HepG2 (cell line): ENCODE measurements at regions not wholly inside any gene's neighbourhood (a gene's known extent, or its start where the extent isn't known, plus 50 kb on each side); places are given as distances from the start of the nearest gene placed in this dataset.

ENCODE experiments used
- ARNT2 ChIP-seq: sonication (generic); formaldehyde crosslinking; IDR thresholded peaks from 2 replicates; pipeline ENCODE4 v1.8.0; 2022; ENCODE audit warnings: mild to moderate bottlenecking, low read depth, missing genetic modification reagents, moderate library complexity
- DDIT3 ChIP-seq: sonication (generic); formaldehyde crosslinking; IDR thresholded peaks from 2 replicates; pipeline ENCODE4 v1.4.0; 2020; ENCODE audit warnings: mild to moderate bottlenecking, missing genetic modification reagents
- FOXO4 ChIP-seq: sonication (generic); formaldehyde crosslinking; conservative IDR thresholded peaks from 2 replicates; pipeline ENCODE4 v1.8.1; 2023; ENCODE audit warnings: missing genetic modification reagents
- KDM1A ChIP-seq: IDR thresholded peaks from 2 replicates; pipeline ENCODE4 v1.6.1; 2016; ENCODE audit warnings: missing compliant biosample characterization
- MAFG ChIP-seq: sonication (generic); formaldehyde crosslinking; IDR thresholded peaks from 2 replicates; pipeline ENCODE4 v1.5.1; 2020; ENCODE audit warnings: mild to moderate bottlenecking, missing genetic modification reagents
- MLXIP ChIP-seq: sonication (generic); formaldehyde crosslinking; IDR thresholded peaks from 2 replicates; pipeline ENCODE4 v1.9.0; 2021; ENCODE audit warnings: missing genetic modification reagents, borderline replicate concordance
- NFAT5 ChIP-seq: sonication (generic); formaldehyde crosslinking; IDR thresholded peaks from 2 replicates; pipeline ENCODE4 v1.4.0; 2020; ENCODE audit warnings: missing genetic modification reagents
- NR2C2 ChIP-seq: sonication (generic); formaldehyde crosslinking; IDR thresholded peaks from 2 replicates; pipeline ENCODE4 v1.4.0; 2020; ENCODE audit warnings: missing genetic modification reagents, mild to moderate bottlenecking, moderate library complexity, borderline replicate concordance
- PAX8 ChIP-seq: sonication (generic); formaldehyde crosslinking; IDR thresholded peaks from 2 replicates; pipeline ENCODE4 v1.8.0; 2022; ENCODE audit warnings: mild to moderate bottlenecking, missing genetic modification reagents, borderline replicate concordance
- PCBP2 ChIP-seq: fragments of 200-400 bp; formaldehyde crosslinking; optimal IDR thresholded peaks from 2 replicates; pipeline ENCODE3; 2018; ENCODE audit warnings: low read length, low read depth; ENCODE audit not compliant: poor library complexity, severe bottlenecking
- REPIN1 ChIP-seq: sonication (generic); formaldehyde crosslinking; IDR thresholded peaks from 2 replicates; pipeline ENCODE4 v1.8.0; 2022; ENCODE audit warnings: missing genetic modification reagents, low read depth, mild to moderate bottlenecking, borderline replicate concordance
- SNRNP70 ChIP-seq: fragments of 200-400 bp; formaldehyde crosslinking; IDR thresholded peaks from 2 replicates; pipeline ENCODE4 v1.6.1; 2017; ENCODE audit warnings: mild to moderate bottlenecking, low read depth, low read length, moderate library complexity
- SOX13 ChIP-seq, 3 experiments: fragments of 450-650 bp in 1 of 3; sonication (generic) in 1 of 3; formaldehyde crosslinking in 1 of 3; IDR thresholded peaks in 2 of 3; conservative IDR thresholded peaks in 1 of 3; 2 replicates each; pipeline versions ENCODE4 v1.5.0 to v1.6.1; 2016 to 2020; ENCODE audit warnings: antibody characterized with exemption in 1 of 3, mild to moderate bottlenecking in 1 of 3, missing compliant biosample characterization in 1 of 3, missing genetic modification reagents in 1 of 3, moderate library complexity in 1 of 3
- U2AF2 ChIP-seq: fragments of 200-400 bp; formaldehyde crosslinking; IDR thresholded peaks from 2 replicates; pipeline ENCODE4 v1.6.1; 2017; ENCODE audit warnings: low read depth, mild to moderate bottlenecking, low read length
- ZIK1 ChIP-seq: sonication (generic); formaldehyde crosslinking; IDR thresholded peaks from 2 replicates; pipeline ENCODE4 v1.5.0; 2020; ENCODE audit warnings: mild to moderate bottlenecking, low read depth, missing genetic modification reagents, borderline replicate concordance
- ZNF256 ChIP-seq: sonication (generic); formaldehyde crosslinking; conservative IDR thresholded peaks from 2 replicates; pipeline ENCODE4 v1.4.0; 2020; ENCODE audit warnings: missing genetic modification reagents
- ZNF343 ChIP-seq: sonication (generic); formaldehyde crosslinking; IDR thresholded peaks from 2 replicates; pipeline ENCODE4 v1.4.0; 2020; ENCODE audit warnings: mild to moderate bottlenecking, missing genetic modification reagents
- ZNF567 ChIP-seq: sonication (generic); formaldehyde crosslinking; IDR thresholded peaks from 2 replicates; pipeline ENCODE4 v1.8.1; 2023; ENCODE audit warnings: mild to moderate bottlenecking, missing genetic modification reagents, borderline replicate concordance
- ZNF616 ChIP-seq: sonication (generic); formaldehyde crosslinking; IDR thresholded peaks from 2 replicates; pipeline ENCODE4 v1.5.0; 2020; ENCODE audit warnings: low read depth, mild to moderate bottlenecking, missing genetic modification reagents
- ZNF878 ChIP-seq: sonication (generic); formaldehyde crosslinking; IDR thresholded peaks from 2 replicates; pipeline ENCODE4 v1.8.1; 2023; ENCODE audit warnings: mild to moderate bottlenecking, missing genetic modification reagents, moderate library complexity

- TF ChIP-seq ZNF343 (CRISPR knock-in tag) (no peak), SNRNP70 (no peak), NR2C2 (peak; percentile 89), NFAT5 (no peak), ARNT2 (no peak), KDM1A (CRISPR knock-in tag) (no peak), ZNF878 (CRISPR knock-in tag) (no peak), FOXO4 (CRISPR knock-in tag) (no peak), ZIK1 (CRISPR knock-in tag) (no peak), MAFG (no peak), SOX13 (IDR thresholded peaks at IDR 0.05) (peak; percentile 38), SOX13 (CRISPR knock-in tag; conservative IDR thresholded peaks at IDR 0.05 in 1 of 2, IDR thresholded peaks at IDR 0.05 in 1 of 2) (peak in 1 of 2 experiments; percentile 86; a peak in 2 of 4 replicates), REPIN1 (CRISPR knock-in tag) (no peak), ZNF616 (CRISPR knock-in tag) (no peak), ZNF567 (CRISPR knock-in tag) (no peak), DDIT3 (CRISPR knock-in tag) (no peak), MLXIP (CRISPR knock-in tag) (no peak), PCBP2 (no peak), ZNF256 (CRISPR knock-in tag) (no peak), U2AF2 (no peak), PAX8 (no peak)
Measured at GRCh38 chr21:14877581-14878228, 187.1 kb downstream of the NRIP1 start (continued).
